ENCODE measurements at regions not wholly inside any gene's neighbourhood (a gene's known extent, or its start where the extent isn't known, plus 50 kb on each side); places are given as distances from the start of the nearest gene placed in this dataset.

DNA sequence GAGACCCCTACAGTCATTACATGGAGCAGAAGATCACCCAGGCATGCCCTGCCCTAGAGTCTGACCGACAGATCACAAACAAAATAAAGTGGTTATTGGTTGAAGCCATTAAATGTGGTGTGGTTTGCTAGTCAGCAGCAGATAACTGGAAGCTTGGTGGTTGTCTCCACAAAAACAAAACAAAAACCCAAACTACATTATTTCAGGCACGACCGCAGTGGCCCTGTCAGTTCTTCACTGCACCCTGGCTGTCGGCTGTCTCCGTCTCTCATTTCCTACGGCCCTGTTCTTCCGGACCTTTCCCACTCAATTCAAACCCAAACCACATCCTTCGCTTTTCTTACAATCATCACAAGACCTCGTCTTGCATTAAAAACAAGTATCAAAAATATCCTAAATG lies 521.3 kb upstream of the ZFP42 start:
- Histone ChIP-seq H3K79me2 (ENCODE audit: insufficient read depth, low read length) (no peaks in the 10 kb centered on the region), H3K9me3 (ENCODE audit: control insufficient read depth, low read depth, low read length) (no peaks in the 10 kb centered on the region), H2AK5ac (ENCODE audit: insufficient read length, low read length) (no peak overlapping the region), H2BK15ac (ENCODE audit: low read depth, low read length) (no peak overlapping the region), H3K27ac (ENCODE audit: insufficient read length, low read depth, low read length) (no peak overlapping the region), H4K5ac (ENCODE audit: insufficient read length, low read depth, low read length) (no peak overlapping the region), H3K27me3 (ENCODE audit: insufficient read depth, low read length) (no peaks in the 10 kb centered on the region), H3K4ac (ENCODE audit: low read depth, low read length) (no peak overlapping the region), H3K14ac (ENCODE audit: insufficient read depth, low read length) (no peak overlapping the region), H2AFZ (ENCODE audit: low read length) (no peak overlapping the region), H3K4me2 (ENCODE audit: insufficient read depth, insufficient read length, low read length) (no peak overlapping the region), H3K56ac (ENCODE audit: insufficient read length, low read depth, low read length) (no peak overlapping the region), H2BK12ac (ENCODE audit: insufficient read length, low read depth, low read length) (no peak overlapping the region), H4K20me1 (ENCODE audit: control insufficient read depth, insufficient read depth, insufficient read length) (no peaks in the 10 kb centered on the region), H3T11ph (ENCODE audit: low read length) (no peak overlapping the region), H2BK120ac (ENCODE audit: low read depth, low read length, poor library complexity, severe bottlenecking) (no peak overlapping the region), H3K9ac (ENCODE audit: extremely low read depth, insufficient read length, low read length) (no peak overlapping the region), H4K91ac (ENCODE audit: insufficient read length, low read depth, low read length) (no peak overlapping the region), H3K23ac (ENCODE audit: insufficient read length, low read depth, low read length) (no peak overlapping the region), H2BK20ac (ENCODE audit: low read depth, low read length, poor library complexity, severe bottlenecking) (no peak overlapping the region), H3K79me1 (ENCODE audit: insufficient read depth, low read depth, low read length, poor library complexity, severe bottlenecking) (no peaks in the 10 kb centered on the region), H3K4me1 (ENCODE audit: insufficient read depth, low read length) (no peaks in the 10 kb centered on the region), H3K18ac (ENCODE audit: insufficient read length, low read depth, low read length) (no peak overlapping the region), H3K23me2 (ENCODE audit: insufficient read length, low read depth, low read length, poor library complexity, severe bottlenecking) (no peaks in the 10 kb centered on the region), H2BK5ac (ENCODE audit: insufficient read length, low read length) (no peak overlapping the region), H4K8ac (replicated peaks; ENCODE audit: insufficient read length, low read depth, low read length) (no peak overlapping the region)
- peaks cover 2% of the 10 kb centered on the region; the same call in 1 of the 2 replicates for H3K27me3 Mint-ChIP-seq (ENCODE audit: low read depth)
- H3K27ac Mint-ChIP-seq, result no peak overlapping the region
- WGBS (ENCODE audit: extremely low coverage, insufficient read length, low lambda C conversion rate), result 90% methylated on average over 4 of the region's 9 CpGs
- TF ChIP-seq, protein P1, sequence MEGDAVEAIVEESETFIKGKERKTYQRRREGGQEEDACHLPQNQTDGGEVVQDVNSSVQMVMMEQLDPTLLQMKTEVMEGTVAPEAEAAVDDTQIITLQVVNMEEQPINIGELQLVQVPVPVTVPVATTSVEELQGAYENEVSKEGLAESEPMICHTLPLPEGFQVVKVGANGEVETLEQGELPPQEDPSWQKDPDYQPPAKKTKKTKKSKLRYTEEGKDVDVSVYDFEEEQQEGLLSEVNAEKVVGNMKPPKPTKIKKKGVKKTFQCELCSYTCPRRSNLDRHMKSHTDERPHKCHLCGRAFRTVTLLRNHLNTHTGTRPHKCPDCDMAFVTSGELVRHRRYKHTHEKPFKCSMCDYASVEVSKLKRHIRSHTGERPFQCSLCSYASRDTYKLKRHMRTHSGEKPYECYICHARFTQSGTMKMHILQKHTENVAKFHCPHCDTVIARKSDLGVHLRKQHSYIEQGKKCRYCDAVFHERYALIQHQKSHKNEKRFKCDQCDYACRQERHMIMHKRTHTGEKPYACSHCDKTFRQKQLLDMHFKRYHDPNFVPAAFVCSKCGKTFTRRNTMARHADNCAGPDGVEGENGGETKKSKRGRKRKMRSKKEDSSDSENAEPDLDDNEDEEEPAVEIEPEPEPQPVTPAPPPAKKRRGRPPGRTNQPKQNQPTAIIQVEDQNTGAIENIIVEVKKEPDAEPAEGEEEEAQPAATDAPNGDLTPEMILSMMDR (conservative IDR thresholded peaks at IDR 0.05), result no peak
- DNase-seq, result no peak
- H3K4me1 Mint-ChIP-seq, result no peaks in the 10 kb centered on the region
- H3K4me3 Mint-ChIP-seq, result no peak overlapping the region
- H3K9me3 Mint-ChIP-seq, result no peaks in the 10 kb centered on the region
- no peaks in the 10 kb centered on the region for H3K36me3 Mint-ChIP-seq (ENCODE audit: insufficient read depth in 1 of 3, low read depth in 3 of 3)
